ENCODE measurements at regions not wholly inside any gene's neighbourhood (a gene's known extent, or its start where the extent isn't known, plus 50 kb on each side); places are given as distances from the start of the nearest gene placed in this dataset.

DNA sequence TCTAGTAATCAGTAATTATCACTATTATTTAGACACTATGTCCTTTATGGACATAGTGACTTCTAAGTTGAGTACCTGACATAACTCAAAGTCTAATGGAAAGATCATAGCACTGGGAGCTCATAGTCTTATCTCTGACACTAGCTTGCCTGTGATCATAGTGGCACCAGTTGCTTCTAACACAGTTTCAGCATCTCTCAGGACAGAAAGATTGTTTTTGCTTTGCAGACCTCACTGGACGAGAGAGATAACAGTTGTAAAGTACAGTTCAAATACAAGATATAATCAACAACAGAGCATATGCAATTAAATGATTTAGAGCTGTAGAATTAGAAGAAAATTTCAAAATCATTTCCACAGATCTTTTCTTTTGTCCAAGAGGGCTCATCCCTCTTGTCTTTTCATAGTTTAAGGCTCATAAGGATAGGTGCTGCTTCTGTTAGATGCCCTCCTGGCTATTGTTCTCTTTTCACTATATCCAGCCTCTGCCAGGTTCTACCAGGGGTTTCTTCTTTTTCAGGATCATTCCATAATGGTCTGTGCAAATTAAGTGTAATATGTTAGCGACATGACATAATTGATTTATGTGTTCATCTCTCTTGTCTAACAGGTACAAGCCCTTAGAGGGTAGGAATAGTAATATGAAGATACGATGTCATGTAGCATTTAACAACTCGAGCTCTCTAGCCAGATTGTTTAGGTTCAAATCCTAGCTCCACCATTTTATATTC lies 1175.4 kb upstream of the TENM4 start:
- CTCF ChIA-PET = no interaction called here

DNA sequence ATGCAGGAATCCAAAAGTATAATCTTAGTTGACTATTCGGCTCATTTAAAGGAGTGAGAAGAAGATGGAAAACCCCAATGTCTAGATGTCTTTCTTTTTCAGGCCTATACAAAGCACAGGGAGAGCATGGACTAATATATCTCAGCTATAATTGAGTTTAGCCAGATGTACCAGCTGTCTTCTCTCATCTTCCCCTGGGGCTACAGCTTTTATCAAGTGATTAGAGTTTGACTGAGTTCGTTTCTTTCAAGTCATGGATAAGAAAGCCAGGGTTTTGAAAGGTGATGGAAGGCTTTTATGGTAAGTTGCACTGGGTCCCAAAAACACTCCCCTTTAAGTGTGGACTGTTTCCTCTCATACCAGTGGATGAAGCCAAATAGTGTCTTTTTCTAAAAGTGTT lies 1172.8 kb upstream of the TENM4 start:
- no peak for DNase-seq
- TF ChIP-seq, protein P1, sequence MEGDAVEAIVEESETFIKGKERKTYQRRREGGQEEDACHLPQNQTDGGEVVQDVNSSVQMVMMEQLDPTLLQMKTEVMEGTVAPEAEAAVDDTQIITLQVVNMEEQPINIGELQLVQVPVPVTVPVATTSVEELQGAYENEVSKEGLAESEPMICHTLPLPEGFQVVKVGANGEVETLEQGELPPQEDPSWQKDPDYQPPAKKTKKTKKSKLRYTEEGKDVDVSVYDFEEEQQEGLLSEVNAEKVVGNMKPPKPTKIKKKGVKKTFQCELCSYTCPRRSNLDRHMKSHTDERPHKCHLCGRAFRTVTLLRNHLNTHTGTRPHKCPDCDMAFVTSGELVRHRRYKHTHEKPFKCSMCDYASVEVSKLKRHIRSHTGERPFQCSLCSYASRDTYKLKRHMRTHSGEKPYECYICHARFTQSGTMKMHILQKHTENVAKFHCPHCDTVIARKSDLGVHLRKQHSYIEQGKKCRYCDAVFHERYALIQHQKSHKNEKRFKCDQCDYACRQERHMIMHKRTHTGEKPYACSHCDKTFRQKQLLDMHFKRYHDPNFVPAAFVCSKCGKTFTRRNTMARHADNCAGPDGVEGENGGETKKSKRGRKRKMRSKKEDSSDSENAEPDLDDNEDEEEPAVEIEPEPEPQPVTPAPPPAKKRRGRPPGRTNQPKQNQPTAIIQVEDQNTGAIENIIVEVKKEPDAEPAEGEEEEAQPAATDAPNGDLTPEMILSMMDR (IDR thresholded peaks at IDR 0.05) = no peak
- no peaks in the 10 kb centered on the region for H3K36me3 Mint-ChIP-seq (ENCODE audit: low read depth)
- no peaks in the 10 kb centered on the region for H3K4me1 Mint-ChIP-seq (ENCODE audit: low read depth)
- CTCF ChIA-PET = no interaction called here
- H3K27ac Mint-ChIP-seq = no peak overlapping the region
- H3K27me3 Mint-ChIP-seq = no peaks in the 10 kb centered on the region
- peaks cover 5% of the 10 kb centered on the region for H3K9me3 Mint-ChIP-seq
- intact Hi-C loops (cut with micrococcal nuclease) = no loop called here
- H3K4me3 Mint-ChIP-seq = no peak overlapping the region
- POLR2A ChIA-PET = no interaction called here
- ATAC-seq = no peak

More for the DNA sequence above, 1175.4 kb upstream of the TENM4 start:
- Mint-ChIP-seq H3K27me3 (no peaks in the 10 kb centered on the region), H3K9me3 (peaks cover 2% of the 10 kb centered on the region), H3K4me1 (ENCODE audit: low read depth) (no peaks in the 10 kb centered on the region), H3K4me3 (no peak overlapping the region), H3K36me3 (ENCODE audit: low read depth) (no peaks in the 10 kb centered on the region), H3K27ac (no peak overlapping the region)
- POLR2A ChIA-PET = no interaction called here
- intact Hi-C loops (cut with micrococcal nuclease) = no loop called here
- no peak for ATAC-seq
- TF ChIP-seq, protein P1 (IDR thresholded peaks at IDR 0.05) = no peak
- DNase-seq = no peak

DNA sequence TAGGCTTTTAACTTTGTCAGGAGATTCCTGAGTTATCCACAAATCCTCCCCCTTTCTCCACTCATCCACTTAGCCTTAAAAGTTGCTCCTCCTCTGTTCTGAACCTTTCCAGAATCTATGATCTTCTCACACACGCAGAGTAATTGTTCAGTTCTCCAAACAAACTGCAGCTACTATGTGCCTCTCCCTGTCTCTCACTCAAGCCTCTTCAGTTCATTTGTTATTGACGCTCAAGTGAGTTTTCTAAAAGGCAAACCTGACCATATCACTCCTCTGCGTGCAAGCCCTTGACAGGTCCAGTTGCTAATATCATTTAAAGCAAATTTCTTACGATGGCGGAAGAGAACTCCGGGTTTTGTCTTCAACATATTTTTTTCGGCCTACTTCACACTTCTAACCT lies 1169.7 kb upstream of the TENM4 start:
- no peak overlapping the region for H3K4me3 Mint-ChIP-seq
- no peaks in the 10 kb centered on the region for H3K27me3 Mint-ChIP-seq
- peaks cover 5% of the 10 kb centered on the region for H3K9me3 Mint-ChIP-seq
- no peaks in the 10 kb centered on the region for H3K36me3 Mint-ChIP-seq (ENCODE audit: low read depth)
- intact Hi-C loops (cut with micrococcal nuclease) = no loop called here
- ATAC-seq (no peak), DNase-seq (no peak)
- CTCF ChIA-PET = no interaction called here
- no peak overlapping the region for H3K27ac Mint-ChIP-seq
- POLR2A ChIA-PET = no interaction called here
- TF ChIP-seq, protein P1 (IDR thresholded peaks at IDR 0.05) = no peak
- H3K4me1 Mint-ChIP-seq (ENCODE audit: low read depth) = no peaks in the 10 kb centered on the region

DNA sequence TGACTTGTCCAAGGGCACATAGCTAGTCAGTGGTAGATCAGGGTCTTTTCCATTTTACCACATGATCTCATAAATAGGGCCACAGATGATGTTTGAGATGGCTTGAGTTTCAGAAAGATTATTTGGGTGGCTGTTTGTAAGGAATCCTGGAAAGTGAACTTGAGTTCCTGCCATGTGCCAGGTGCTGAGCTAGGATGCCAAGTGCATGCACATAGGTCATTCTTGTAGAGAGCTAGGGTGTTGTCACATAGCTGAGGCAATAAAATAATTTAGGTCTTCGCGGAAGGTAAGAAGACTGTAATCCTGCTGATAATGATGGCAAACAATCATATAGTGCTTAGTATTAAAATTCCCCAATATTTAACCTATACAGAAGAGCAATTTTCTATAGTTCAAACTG lies 1162.6 kb upstream of the TENM4 start:
- CTCF ChIA-PET = no interaction called here
- Mint-ChIP-seq H3K4me1 (ENCODE audit: low read depth) (no peaks in the 10 kb centered on the region), H3K27ac (no peak overlapping the region), H3K27me3 (no peaks in the 10 kb centered on the region), H3K9me3 (no peaks in the 10 kb centered on the region), H3K4me3 (no peak overlapping the region), H3K36me3 (ENCODE audit: low read depth) (no peaks in the 10 kb centered on the region)
- DNase-seq (no peak), ATAC-seq (no peak)
- intact Hi-C loops (cut with micrococcal nuclease) = no loop called here
- TF ChIP-seq, protein P1 (IDR thresholded peaks at IDR 0.05) = no peak
- POLR2A ChIA-PET = no interaction called here

DNA sequence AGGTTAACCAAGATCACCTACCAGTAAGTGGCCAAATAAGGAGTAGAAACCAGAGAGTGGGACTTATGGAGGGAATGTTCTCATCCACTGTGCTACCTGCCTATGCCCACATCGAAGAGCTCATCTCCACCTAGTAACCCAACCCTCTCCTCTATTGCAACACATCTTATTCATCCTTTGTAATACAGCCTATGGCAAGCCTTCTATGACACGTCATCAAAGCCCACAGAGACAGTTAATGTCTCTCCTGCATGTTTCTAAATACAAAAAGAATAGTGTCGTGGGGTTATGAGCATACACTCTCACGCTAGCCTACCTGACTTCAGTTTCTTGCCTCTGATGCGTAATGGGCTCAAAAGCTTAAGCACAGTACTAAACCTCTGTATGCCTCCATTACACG lies 1158.1 kb upstream of the TENM4 start:
- Mint-ChIP-seq H3K4me3 (no peak overlapping the region), H3K9me3 (peaks cover 4% of the 10 kb centered on the region), H3K36me3 (ENCODE audit: low read depth) (no peaks in the 10 kb centered on the region), H3K4me1 (ENCODE audit: low read depth) (no peaks in the 10 kb centered on the region), H3K27me3 (no peaks in the 10 kb centered on the region), H3K27ac (no peak overlapping the region)
- DNase-seq = no peak
- POLR2A ChIA-PET = no interaction called here
- no peak for ATAC-seq
- intact Hi-C loops (cut with micrococcal nuclease) = no loop called here
- CTCF ChIA-PET = no interaction called here
- TF ChIP-seq, protein P1 (IDR thresholded peaks at IDR 0.05) = no peak
